T47D (cell line): ENCODE measurements at regions not wholly inside any gene's neighbourhood (a gene's known extent, or its start where the extent isn't known, plus 50 kb on each side); places are given as distances from the start of the nearest gene placed in this dataset.
"Not testable (repeated sequence)": the region's sequence is repeated elsewhere in the genome, so short reads cannot be mapped to it uniquely, and the experiment has no call there.

Experiments used
- DNase-seq, 2 experiments: peaks; one replicate each; pipeline versions ENCODE4 v3.0.0 to v3.0.0-alpha.2; 2011 to 2012; ENCODE audit warnings: low read depth in 1 of 2, low spot score in 1 of 2
- JUND ChIP-seq: IDR thresholded peaks from 2 replicates; pipeline ENCODE4 v1.6.1; 2012; ENCODE audit warnings: low read depth
- in situ Hi-C: cut with HindIII; loops from 2 replicates; pipeline ENCODE4 v1.10.0; 2016; ENCODE audit warnings: low sequenced_read_pairs, low pct_unique_long_range_greater_than_20kb

GRCh38 chr7:14092331-14092730 is 102.9 kb upstream of the ETV1 start:
- in situ Hi-C loops, result no loop called here
- no peak for DNase-seq

GRCh38 chr7:14085901-14086300 is 96.4 kb upstream of the ETV1 start:
- no peak for DNase-seq
- in situ Hi-C loops, result no loop called here
- no peak for TF ChIP-seq JUND

More at GRCh38 chr7:14092331-14092730, 102.9 kb upstream of the ETV1 start:
- TF ChIP-seq JUND, result no peak

GRCh38 chr7:14083761-14084160 is 94.3 kb upstream of the ETV1 start:
- in situ Hi-C loops, result no loop called here
- no peak for TF ChIP-seq JUND
- DNase-seq, result no peak

GRCh38 chr7:14073988-14074387 is 84.5 kb upstream of the ETV1 start:
- no peak for DNase-seq
- in situ Hi-C loops, result no loop called here
- no peak for TF ChIP-seq JUND

GRCh38 chr7:14073543-14073942 is 84.1 kb upstream of the ETV1 start:
- no peak for TF ChIP-seq JUND
- DNase-seq, result no peak
- in situ Hi-C loops, result no loop called here

- no peak for TF ChIP-seq JUND
- DNase-seq, result no peak
- in situ Hi-C loops, result no loop called here
Measured at GRCh38 chr7:14071045-14071444, 81.6 kb upstream of the ETV1 start.

- TF ChIP-seq JUND, result no peak
- in situ Hi-C loops, result no loop called here
- DNase-seq, result no peak
Measured at GRCh38 chr7:14069961-14070360, 80.5 kb upstream of the ETV1 start.

GRCh38 chr7:14066783-14067182 is 77.3 kb upstream of the ETV1 start:
- in situ Hi-C loops, DNase-seq: not testable (repeated sequence)

- TF ChIP-seq JUND, result no peak
- DNase-seq, result no peak
- in situ Hi-C loops, result no loop called here
Measured at GRCh38 chr7:14065286-14065685, 75.8 kb upstream of the ETV1 start.

- DNase-seq, result no peak
- TF ChIP-seq JUND, result no peak
- in situ Hi-C loops, result no loop called here
Measured at GRCh38 chr7:14055813-14056212, 66.3 kb upstream of the ETV1 start.

- no peak for DNase-seq
- TF ChIP-seq JUND, result no peak
- in situ Hi-C loops, result no loop called here
Measured at GRCh38 chr7:14054125-14054524, 64.7 kb upstream of the ETV1 start.

- no peak for TF ChIP-seq JUND
- in situ Hi-C loops, result no loop called here
- DNase-seq, result peak in 1 of 2 experiments; percentile 38
Measured at GRCh38 chr7:14048889-14049288, 59.4 kb upstream of the ETV1 start.

- no peak for TF ChIP-seq JUND
- in situ Hi-C loops, result no loop called here
- no peak for DNase-seq
Measured at GRCh38 chr7:14047709-14048399, 58.4 kb upstream of the ETV1 start.

GRCh38 chr7:14045651-14046050 is 56.2 kb upstream of the ETV1 start:
- DNase-seq, result no peak
- in situ Hi-C loops, result no loop called here
- TF ChIP-seq JUND, result no peak
